ENCODE measurements at regions not wholly inside any gene's neighbourhood (a gene's known extent, or its start where the extent isn't known, plus 50 kb on each side); places are given as distances from the start of the nearest gene placed in this dataset.

- no peak for DNase-seq (ENCODE audit: low spot score)
Observed at GRCh38 chr1:62917314-62917713, 133.4 kb downstream of the ATG4C start.

- no peak for DNase-seq (ENCODE audit: low spot score)
Observed at GRCh38 chr1:62917805-62918204, 133.9 kb downstream of the ATG4C start.

- no peak for DNase-seq (ENCODE audit: low spot score)
Observed at GRCh38 chr1:62918700-62919099, 134.8 kb downstream of the ATG4C start.

DNA sequence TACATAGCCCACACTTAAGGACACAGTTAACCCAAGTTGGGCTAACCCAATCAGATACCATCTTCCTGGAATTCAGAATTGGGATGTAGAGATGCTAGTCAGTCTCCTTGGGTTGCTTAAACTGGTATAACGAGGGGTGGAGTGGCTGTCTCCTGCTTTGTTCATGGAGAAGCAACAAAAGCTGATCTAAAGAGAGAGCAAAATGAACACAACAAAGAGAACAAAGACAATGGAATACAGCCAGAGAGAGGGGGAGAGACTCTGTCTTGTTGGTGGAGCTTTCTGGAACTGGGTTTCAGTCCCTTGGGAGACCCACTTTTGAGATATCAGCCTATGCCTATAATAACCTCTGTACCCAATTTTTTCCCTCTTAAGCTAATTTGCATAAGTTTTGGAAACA, 138.1 kb downstream of the ATG4C start:
- DNase-seq (ENCODE audit: low spot score): no peak

DNA sequence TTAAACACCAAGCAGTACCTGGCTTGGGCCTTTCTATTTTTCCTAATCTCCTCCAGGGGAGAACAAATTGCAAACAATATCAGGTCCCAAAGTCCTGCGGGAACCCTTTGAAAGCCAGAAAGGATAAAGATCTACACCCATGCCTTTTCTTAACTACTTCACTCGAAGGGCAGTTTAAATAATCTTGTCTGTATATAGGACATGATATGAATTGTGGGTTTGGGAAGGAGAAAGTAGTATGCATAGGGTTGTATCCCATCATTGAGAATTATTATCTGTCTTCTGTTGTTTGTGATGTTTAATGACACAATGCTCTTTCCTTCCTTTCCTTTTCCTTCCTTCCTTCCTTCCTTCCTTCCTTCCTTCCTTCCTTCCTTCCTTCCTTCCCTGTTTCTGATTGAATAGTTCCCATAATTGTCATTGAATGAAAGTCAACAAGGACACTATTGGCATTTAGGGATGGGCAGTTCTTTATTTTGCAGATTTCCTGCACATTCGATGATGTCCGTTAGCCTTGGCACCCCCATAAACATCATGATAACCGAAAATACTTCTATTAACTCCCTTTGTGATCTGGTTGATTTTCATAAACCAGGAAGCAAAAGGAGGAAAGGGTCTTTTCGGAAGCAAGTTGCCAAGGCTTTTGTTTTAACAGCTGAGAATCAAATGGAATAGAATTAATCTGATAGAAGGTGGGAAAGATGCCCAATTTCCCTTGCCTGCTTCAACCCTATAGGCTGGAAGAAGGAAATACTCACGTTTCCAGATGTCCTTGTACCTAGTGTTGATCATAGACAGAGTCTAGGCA, 141.3 kb downstream of the ATG4C start:
- no peak for DNase-seq (ENCODE audit: low spot score)

DNA sequence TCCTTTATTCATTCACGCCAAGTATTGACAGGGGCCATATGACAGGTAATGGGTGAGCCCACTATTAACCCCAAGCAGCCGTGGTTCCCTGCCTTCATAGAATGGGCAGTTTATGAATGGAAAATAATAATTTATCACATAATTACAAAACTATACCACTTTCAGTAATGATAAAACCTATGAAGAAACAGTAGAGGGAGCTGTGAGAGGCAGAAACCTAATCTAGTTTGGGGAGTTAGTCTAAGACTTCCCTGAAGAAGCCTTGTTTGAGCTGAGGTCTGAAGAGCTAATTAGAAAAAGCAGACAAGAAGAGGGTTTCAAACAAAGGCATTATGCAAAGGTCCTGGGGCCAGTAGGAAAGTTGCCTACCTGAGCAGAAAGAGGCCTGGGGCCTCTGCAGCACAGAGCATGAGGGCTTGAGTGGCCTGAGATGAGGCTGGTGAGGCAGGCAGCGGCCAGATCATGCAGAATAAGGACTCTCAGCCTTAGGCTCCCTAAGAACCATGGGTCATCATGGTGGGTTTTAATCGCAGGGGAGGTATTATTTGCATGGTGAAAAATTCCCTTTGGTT, 142.8 kb downstream of the ATG4C start:
- DNase-seq (ENCODE audit: low spot score): no peak

GRCh38 chr1:62928885-62929284, 145.0 kb downstream of the ATG4C start:
- no peak for DNase-seq (ENCODE audit: low spot score)

GRCh38 chr1:62937634-62938296, 153.8 kb downstream of the ATG4C start:
- no peak for DNase-seq (ENCODE audit: low spot score)

- no peak for DNase-seq (ENCODE audit: low spot score)
Observed at GRCh38 chr1:62941780-62942179, 157.8 kb downstream of the ATG4C start.

DNA sequence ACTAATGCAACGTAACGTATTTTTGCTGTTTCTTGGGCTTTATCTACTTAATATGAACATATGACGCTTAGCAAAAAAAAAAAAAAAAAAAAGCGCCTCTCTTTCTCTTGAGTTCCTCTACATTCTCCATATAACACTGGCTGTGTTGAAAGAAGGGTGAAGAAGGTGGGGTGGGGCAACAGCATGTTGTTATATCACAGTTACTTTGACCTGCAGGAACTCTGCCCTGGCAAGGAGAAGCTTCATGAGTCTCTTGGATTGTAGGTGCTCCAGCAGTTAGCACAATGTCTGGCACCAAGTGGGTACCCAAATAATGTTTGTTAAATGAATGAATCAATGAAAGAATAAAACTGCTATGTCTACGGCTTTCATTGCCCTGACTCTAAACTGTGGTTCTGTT, 162.6 kb downstream of the ATG4C start:
- DNase-seq (ENCODE audit: low spot score): no peak

DNA sequence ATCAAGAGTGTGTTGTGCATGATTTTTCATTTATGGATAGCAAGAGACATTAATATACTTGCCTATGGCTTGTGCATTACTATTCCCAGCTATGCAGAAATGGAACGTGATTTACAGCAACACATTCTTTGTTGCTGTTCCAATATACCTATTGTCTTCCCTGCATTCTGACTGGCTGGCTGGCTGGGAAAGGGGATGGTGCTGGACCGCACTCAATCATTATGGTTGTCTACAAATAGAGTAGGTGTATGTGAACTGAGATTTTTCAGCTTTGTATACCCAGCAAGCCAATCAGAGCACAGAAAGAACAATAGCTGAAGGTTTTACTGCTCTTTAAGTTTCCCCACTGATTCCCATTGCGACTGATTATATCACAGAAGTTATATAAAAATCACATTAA, 167.5 kb downstream of the ATG4C start:
- DNase-seq (ENCODE audit: low spot score): peak; percentile 5

DNA sequence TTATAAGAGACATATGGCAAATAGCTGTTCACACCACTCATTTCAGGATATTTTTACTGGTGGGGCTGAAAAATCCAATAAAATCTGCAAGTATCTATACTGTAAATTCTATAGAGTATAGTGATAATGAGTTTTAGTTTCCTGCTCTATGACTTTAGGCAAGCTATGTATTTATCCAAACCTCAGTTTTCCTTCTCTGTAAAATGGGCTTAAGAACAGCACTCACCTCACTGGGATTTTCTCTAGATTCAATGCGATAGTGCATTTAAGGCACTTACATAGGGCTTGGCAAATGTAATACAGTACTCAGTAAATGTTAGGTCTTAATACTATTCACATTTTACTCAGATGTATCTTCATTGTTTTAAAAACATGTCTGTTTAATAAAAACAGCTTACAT, 168.7 kb downstream of the ATG4C start:
- no peak for DNase-seq (ENCODE audit: low spot score)

GRCh38 chr1:62953633-62954032, 169.7 kb downstream of the ATG4C start:
- DNase-seq (ENCODE audit: low spot score): no peak

DNA sequence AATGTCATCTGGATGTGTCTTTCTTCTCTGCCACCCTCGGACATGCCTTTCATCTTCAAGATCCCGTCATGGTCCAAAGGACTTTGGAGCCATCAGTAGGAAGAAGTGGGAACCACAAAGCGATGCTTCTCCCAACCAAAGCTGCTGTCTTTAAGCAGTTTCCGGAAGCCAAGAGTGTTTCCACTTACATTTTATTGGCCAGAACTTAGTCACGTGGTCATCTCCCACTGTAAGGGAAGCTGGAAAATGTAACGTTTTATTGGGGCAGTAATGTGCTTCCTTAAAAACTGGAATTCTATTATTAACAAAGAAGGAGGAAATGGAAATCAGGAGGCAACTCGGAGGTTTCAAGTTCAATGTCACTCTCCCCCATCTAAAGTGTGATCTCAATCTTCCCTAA, 170.8 kb downstream of the ATG4C start:
- DNase-seq (ENCODE audit: low spot score): no peak

DNA sequence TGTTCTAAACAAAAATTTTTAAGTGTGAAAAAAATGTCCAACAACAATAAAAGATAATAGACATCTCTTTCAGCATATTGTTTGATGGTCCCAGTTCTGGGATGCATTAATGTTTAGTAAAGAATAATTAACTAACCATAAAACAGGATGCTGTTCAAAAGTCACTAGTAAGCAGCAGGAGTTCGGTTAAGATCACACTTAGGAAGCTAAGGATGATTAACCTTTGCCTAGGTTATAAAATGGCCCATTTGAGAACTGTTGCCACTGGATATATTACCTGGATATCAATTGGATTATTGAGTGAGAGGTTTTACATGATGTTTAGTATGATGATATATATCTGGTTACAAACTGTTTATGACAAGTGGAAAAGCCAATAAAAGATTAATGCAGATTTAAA, 171.7 kb downstream of the ATG4C start:
- DNase-seq (ENCODE audit: low spot score): no peak

- no peak for DNase-seq (ENCODE audit: low spot score)
Observed at GRCh38 chr1:62962014-62962812, 178.3 kb downstream of the ATG4C start.

- peak; percentile 2 for DNase-seq (ENCODE audit: low spot score)
Observed at GRCh38 chr1:62962901-62963776, 179.2 kb downstream of the ATG4C start.

DNA sequence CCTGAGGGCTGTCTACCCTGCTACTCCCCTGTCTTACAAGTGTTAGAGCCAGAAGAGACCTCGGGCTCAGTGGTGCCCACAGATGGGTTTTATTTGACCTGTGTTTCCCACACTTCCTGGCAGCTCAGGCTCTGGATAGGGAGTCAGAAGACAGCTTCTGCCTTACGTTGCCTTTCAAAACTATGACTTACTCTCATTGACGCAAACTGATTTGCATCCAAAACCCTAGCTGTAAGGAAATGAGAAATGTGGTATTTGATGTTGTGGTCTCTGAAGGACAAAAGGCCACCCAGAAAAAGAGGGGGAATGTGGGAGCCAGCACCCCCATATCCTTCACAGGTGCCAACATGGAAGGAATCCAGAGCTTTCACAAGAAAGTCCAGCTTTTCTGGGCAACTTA, 180.2 kb downstream of the ATG4C start:
- no peak for DNase-seq (ENCODE audit: low spot score)

DNA sequence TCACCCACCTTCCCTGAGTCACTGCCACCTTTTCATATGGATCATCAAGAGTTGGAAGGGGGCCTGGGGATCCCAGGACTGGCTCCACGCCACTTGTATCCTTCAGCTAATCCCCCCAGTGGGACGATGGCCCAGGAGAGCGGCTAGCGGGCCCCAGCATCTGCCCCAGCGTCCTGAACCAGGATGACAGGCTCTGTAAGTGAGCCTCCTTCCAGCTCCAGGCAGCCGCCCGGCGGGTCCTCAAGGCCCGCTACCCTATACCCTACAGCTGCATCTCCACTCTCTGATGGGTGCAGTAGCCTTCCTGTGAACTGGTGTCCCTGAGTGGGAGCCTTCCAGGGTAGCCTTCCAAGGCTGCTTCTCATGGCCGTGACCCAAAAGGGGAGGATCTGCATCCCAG, 183.1 kb downstream of the ATG4C start:
- DNase-seq (ENCODE audit: low spot score): no peak

DNA sequence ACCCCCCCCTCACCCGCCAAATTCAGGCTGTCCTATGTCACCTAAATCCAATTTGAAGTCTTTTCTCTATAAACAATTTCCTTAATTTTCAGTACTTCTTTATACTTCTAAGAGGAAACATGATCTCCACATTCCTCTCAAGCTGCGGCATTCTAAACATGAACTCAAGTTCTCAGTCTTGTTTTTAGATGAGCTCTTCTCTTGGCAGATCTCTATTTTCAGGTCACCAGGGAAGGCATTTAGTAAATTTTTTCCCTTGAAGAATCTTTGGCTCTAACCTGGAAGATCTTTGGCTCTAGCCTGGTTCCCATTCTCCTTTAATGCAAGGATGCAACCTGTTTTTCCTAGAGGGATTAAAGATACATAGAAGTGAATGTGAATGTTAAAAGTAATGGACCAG, 193.4 kb downstream of the ATG4C start:
- no peak for DNase-seq (ENCODE audit: low spot score)

GRCh38 chr1:62978741-62979140, 194.8 kb downstream of the ATG4C start:
- DNase-seq (ENCODE audit: low spot score): no peak

DNA sequence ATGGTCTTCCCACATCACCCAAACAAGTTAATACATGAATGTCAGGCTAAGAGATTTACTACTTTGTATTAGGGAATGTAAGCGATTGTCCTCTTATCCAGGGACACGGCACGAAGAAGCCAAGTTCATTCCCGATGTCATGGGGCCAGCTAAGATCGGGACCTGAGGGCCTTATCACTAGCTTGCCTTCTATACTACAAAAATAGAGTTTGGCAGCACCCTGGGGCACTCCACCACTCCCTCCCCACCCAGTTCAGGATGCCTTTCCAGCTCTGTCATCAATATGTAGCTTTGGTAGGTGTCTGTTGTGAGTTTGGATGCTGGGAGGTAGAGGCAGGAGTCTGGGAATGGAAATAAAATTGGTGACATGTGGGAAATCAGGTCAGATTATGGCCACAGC, 197.5 kb downstream of the ATG4C start:
- DNase-seq (ENCODE audit: low spot score): no peak
